ENCODE measurements at regions not wholly inside any gene's neighbourhood (a gene's known extent, or its start where the extent isn't known, plus 50 kb on each side); places are given as distances from the start of the nearest gene placed in this dataset.
"Not testable (repeated sequence)": the region's sequence is repeated elsewhere in the genome, so short reads cannot be mapped to it uniquely, and the experiment has no call there.

GRCh38 chr11:126132319-126132718 is 69.7 kb upstream of the CDON start:
- H3K27ac ChIP-seq (ENCODE audit: insufficient read depth, low read length) = no peak overlapping the region
- peak in 1 of 2 donors; percentile 87 for DNase-seq (ENCODE audit: low read depth in 2 of 2)
- no peaks in the 10 kb centered on the region for H3K79me2 ChIP-seq (ENCODE audit: control insufficient read depth, insufficient read depth, low read length)
- no peaks in the 10 kb centered on the region for H3K4me1 ChIP-seq (ENCODE audit: control insufficient read depth, extremely low read depth, insufficient read depth, low read length)
- H2AFZ ChIP-seq (ENCODE audit: low read length) = no peak overlapping the region
- H3K27me3 ChIP-seq (ENCODE audit: control insufficient read depth, insufficient read depth, low read length) = peaks cover 30% of the 10 kb centered on the region
- H4K20me1 ChIP-seq (ENCODE audit: control insufficient read depth, extremely low read depth, insufficient read depth, low read length) = no peaks in the 10 kb centered on the region
- TF ChIP-seq CTCF (conservative IDR thresholded peaks at IDR 0.05 in 1 of 2, IDR thresholded peaks at IDR 0.05 in 1 of 2; ENCODE audit: low read depth in 1 of 2, low read length in 2 of 2) = no peak
- no peak for TF ChIP-seq EZH2 (IDR thresholded peaks at IDR 0.05; ENCODE audit: low read length, missing control alignments)
- no peak overlapping the region for H3K9ac ChIP-seq (ENCODE audit: insufficient read depth, low read length)
- no peak overlapping the region for H3K4me3 ChIP-seq (replicated peaks in 1 of 4; ENCODE audit: control extremely low read depth in 1 of 4, insufficient read depth in 1 of 4, low read depth in 3 of 4, low read length in 4 of 4)
- no peaks in the 10 kb centered on the region for H3K9me3 ChIP-seq (ENCODE audit: control insufficient read depth, insufficient read depth, low read depth, low read length)
- H3K4me2 ChIP-seq (ENCODE audit: extremely low read depth, insufficient read depth, low read length) = no peak overlapping the region
- no peaks in the 10 kb centered on the region for H3K36me3 ChIP-seq (ENCODE audit: control insufficient read depth, insufficient read depth, low read length)

GRCh38 chr11:126130781-126131180 is 68.1 kb upstream of the CDON start:
- not testable (repeated sequence) for H3K4me3 ChIP-seq (replicated peaks in 1 of 4; ENCODE audit: control extremely low read depth in 1 of 4, insufficient read depth in 1 of 4, low read depth in 3 of 4, low read length in 4 of 4); H3K4me1 ChIP-seq (ENCODE audit: control insufficient read depth, extremely low read depth, insufficient read depth, low read length); DNase-seq (ENCODE audit: low read depth in 2 of 2); H3K27ac ChIP-seq (ENCODE audit: insufficient read depth, low read length); H3K4me2 ChIP-seq (ENCODE audit: extremely low read depth, insufficient read depth, low read length); H3K79me2 ChIP-seq (ENCODE audit: control insufficient read depth, insufficient read depth, low read length); H4K20me1 ChIP-seq (ENCODE audit: control insufficient read depth, extremely low read depth, insufficient read depth, low read length); H3K9ac ChIP-seq (ENCODE audit: insufficient read depth, low read length); H3K36me3 ChIP-seq (ENCODE audit: control insufficient read depth, insufficient read depth, low read length); H2AFZ ChIP-seq (ENCODE audit: low read length); H3K9me3 ChIP-seq (ENCODE audit: control insufficient read depth, insufficient read depth, low read depth, low read length)
- peaks cover 30% of the 10 kb centered on the region for H3K27me3 ChIP-seq (ENCODE audit: control insufficient read depth, insufficient read depth, low read length)

GRCh38 chr11:126129727-126130671 is 67.3 kb upstream of the CDON start:
- Histone ChIP-seq H3K79me2 (ENCODE audit: control insufficient read depth, insufficient read depth, low read length) (no peaks in the 10 kb centered on the region), H3K4me2 (ENCODE audit: extremely low read depth, insufficient read depth, low read length) (no peak overlapping the region), H3K9ac (ENCODE audit: insufficient read depth, low read length) (no peak overlapping the region), H3K4me1 (ENCODE audit: control insufficient read depth, extremely low read depth, insufficient read depth, low read length) (no peaks in the 10 kb centered on the region), H4K20me1 (ENCODE audit: control insufficient read depth, extremely low read depth, insufficient read depth, low read length) (no peaks in the 10 kb centered on the region), H3K27me3 (ENCODE audit: control insufficient read depth, insufficient read depth, low read length) (peaks cover 30% of the 10 kb centered on the region), H2AFZ (ENCODE audit: low read length) (no peak overlapping the region), H3K27ac (ENCODE audit: insufficient read depth, low read length) (no peak overlapping the region), H3K4me3 (replicated peaks in 1 of 4; ENCODE audit: control extremely low read depth in 1 of 4, insufficient read depth in 1 of 4, low read depth in 3 of 4, low read length in 4 of 4) (no peak overlapping the region), H3K9me3 (ENCODE audit: control insufficient read depth, insufficient read depth, low read depth, low read length) (no peaks in the 10 kb centered on the region), H3K36me3 (ENCODE audit: control insufficient read depth, insufficient read depth, low read length) (no peaks in the 10 kb centered on the region)
- TF ChIP-seq EZH2 (IDR thresholded peaks at IDR 0.05; ENCODE audit: low read length, missing control alignments) = no peak
- peak in 1 of 2 donors; percentile 56 for DNase-seq (ENCODE audit: low read depth in 2 of 2)

GRCh38 chr11:126127898-126128297 is 65.2 kb upstream of the CDON start:
- no peaks in the 10 kb centered on the region for H3K79me2 ChIP-seq (ENCODE audit: control insufficient read depth, insufficient read depth, low read length)
- H4K20me1 ChIP-seq (ENCODE audit: control insufficient read depth, extremely low read depth, insufficient read depth, low read length) = no peaks in the 10 kb centered on the region
- H3K4me1 ChIP-seq (ENCODE audit: control insufficient read depth, extremely low read depth, insufficient read depth, low read length) = no peaks in the 10 kb centered on the region
- TF ChIP-seq EZH2 (IDR thresholded peaks at IDR 0.05; ENCODE audit: low read length, missing control alignments) (no peak), CTCF (conservative IDR thresholded peaks at IDR 0.05 in 1 of 2, IDR thresholded peaks at IDR 0.05 in 1 of 2; ENCODE audit: low read depth in 1 of 2, low read length in 2 of 2) (no peak)
- DNase-seq (ENCODE audit: low read depth in 2 of 2) = peak in 1 of 2 donors; percentile 29
- no peak overlapping the region for H3K4me3 ChIP-seq (replicated peaks in 1 of 4; ENCODE audit: control extremely low read depth in 1 of 4, insufficient read depth in 1 of 4, low read depth in 3 of 4, low read length in 4 of 4)
- peaks cover 31% of the 10 kb centered on the region for H3K27me3 ChIP-seq (ENCODE audit: control insufficient read depth, insufficient read depth, low read length)
- no peak overlapping the region for H2AFZ ChIP-seq (ENCODE audit: low read length)
- H3K9me3 ChIP-seq (ENCODE audit: control insufficient read depth, insufficient read depth, low read depth, low read length) = no peaks in the 10 kb centered on the region
- H3K36me3 ChIP-seq (ENCODE audit: control insufficient read depth, insufficient read depth, low read length) = no peaks in the 10 kb centered on the region
- no peak overlapping the region for H3K9ac ChIP-seq (ENCODE audit: insufficient read depth, low read length)
- no peak overlapping the region for H3K4me2 ChIP-seq (ENCODE audit: extremely low read depth, insufficient read depth, low read length)
- H3K27ac ChIP-seq (ENCODE audit: insufficient read depth, low read length) = no peak overlapping the region

Data from fibroblast of lung (primary cell).